ENCODE measurements at regions not wholly inside any gene's neighbourhood (a gene's known extent, or its start where the extent isn't known, plus 50 kb on each side); places are given as distances from the start of the nearest gene placed in this dataset.
A peak's percentile ranks its signal among the peaks of the same experiment; 100 is the strongest.

DNA sequence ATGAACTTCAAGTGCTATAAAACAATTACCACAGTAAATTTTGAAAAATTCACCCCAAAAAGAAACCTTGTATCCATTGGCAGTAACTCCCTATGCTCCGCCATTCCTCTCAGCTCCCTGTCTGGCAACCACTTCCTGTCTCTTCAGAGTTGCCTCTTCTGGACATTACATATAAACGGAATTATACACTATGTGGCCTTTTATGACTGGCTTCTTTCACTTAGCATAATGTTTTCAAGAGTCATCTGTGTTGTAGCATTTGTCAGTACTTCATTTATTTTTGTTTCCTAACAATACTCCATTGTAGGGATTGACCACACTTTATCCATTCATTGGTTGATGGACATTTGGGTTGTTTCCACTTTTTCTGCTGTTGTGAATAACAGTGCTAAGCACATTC is 50.1 kb downstream of the CEP43 start:
- Mint-ChIP-seq H3K9me3 (no peaks in the 10 kb centered on the region), H3K27ac (no peak overlapping the region), H3K36me3 (peaks cover 5 to 14% of the 10 kb centered on the region in 2 donors), H3K4me1 (peaks cover 25 to 61% of the 10 kb centered on the region in 2 donors), H3K27me3 (no peaks in the 10 kb centered on the region), H3K4me3 (no peak overlapping the region)
- no peak for ATAC-seq (replicated peaks)
- DNase-seq: no peak

DNA sequence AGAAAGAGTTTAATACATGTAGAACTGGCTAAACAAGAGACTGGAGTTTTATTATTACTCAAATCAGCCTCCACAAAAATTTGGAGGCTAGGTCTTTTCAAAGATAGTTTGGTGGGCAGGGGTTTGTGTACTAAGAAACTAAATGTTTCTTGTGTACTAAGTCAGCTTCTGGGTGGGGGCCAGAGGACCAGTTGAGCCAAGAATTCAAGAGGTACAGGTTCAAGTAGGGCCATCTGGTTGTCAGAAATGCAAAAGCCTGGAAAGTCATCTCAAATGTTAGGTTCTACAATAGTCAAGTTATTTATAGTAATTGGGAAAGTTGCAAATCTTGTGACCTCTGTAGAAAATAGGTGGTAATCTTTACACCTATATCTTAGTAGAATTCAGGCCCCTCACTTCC is 51.7 kb downstream of the CEP43 start:
- no peaks in the 10 kb centered on the region for H3K27me3 Mint-ChIP-seq
- no peak overlapping the region for H3K4me3 Mint-ChIP-seq
- no peak overlapping the region for H3K27ac Mint-ChIP-seq
- ATAC-seq (replicated peaks): no peak
- peaks cover 28 to 59% of the 10 kb centered on the region in 2 donors for H3K4me1 Mint-ChIP-seq
- DNase-seq: no peak
- no peaks in the 10 kb centered on the region for H3K9me3 Mint-ChIP-seq
- peaks cover 7 to 12% of the 10 kb centered on the region in 2 donors for H3K36me3 Mint-ChIP-seq

DNA sequence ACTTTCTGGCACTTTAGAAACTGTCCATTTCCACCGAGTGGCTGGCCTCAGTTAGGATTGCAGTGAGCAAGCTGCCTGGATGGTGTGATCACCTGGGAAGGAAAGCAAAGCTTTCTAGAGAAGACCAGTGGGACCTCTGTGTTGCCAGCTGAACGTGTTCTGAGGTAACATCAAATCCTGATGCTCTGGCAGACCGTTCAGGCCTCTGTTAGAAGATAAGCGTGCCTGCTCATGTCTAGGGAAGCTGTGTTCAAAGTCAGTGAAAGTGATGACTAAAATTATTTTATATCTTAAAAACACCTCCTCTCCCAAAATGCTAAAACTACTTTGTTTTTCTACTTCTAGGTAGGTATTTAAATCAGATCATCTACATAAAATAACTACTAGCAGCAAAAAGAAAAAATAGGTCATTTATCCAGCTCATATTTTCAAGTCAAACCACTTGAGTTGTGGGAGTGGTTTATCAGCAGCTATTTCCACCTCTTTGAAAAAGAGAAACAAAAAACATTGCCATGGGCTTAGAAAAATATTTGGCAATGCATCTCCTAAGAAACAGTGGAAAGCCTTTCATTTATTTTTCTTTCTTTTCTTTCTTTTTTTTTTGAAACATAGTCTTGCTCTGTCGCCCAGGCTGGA is 54.8 kb downstream of the CEP43 start:
- Mint-ChIP-seq H3K9me3 (no peaks in the 10 kb centered on the region), H3K27me3 (no peaks in the 10 kb centered on the region), H3K36me3 (peaks cover 6 to 8% of the 10 kb centered on the region in 2 donors), H3K27ac (no peak overlapping the region), H3K4me1 (peaks cover 16 to 38% of the 10 kb centered on the region in 2 donors), H3K4me3 (no peak overlapping the region)
- ATAC-seq (replicated peaks) (no peak), DNase-seq (no peak)

DNA sequence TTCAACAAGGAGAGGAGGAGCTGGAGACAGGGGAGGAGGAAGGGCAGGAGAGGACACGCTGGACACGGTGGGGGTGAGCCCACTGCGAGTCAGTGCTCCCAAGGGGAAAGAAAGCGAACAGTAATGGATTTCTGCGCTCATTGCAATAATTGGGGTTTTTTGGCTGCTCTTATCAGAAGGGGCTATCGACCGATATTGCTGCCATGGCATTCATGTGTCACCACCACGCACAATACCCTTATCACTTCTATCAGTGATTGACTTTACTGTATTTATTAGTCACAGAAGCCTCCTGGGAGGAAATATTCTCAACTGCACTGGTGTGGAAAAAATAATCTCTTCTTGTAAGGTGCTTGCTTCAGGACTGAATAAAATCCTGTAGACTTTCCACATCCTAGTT is 55.8 kb downstream of the CEP43 start:
- Mint-ChIP-seq H3K4me1 (peaks cover 11 to 28% of the 10 kb centered on the region in 2 donors), H3K4me3 (no peak overlapping the region)
- DNase-seq: no peak

DNA sequence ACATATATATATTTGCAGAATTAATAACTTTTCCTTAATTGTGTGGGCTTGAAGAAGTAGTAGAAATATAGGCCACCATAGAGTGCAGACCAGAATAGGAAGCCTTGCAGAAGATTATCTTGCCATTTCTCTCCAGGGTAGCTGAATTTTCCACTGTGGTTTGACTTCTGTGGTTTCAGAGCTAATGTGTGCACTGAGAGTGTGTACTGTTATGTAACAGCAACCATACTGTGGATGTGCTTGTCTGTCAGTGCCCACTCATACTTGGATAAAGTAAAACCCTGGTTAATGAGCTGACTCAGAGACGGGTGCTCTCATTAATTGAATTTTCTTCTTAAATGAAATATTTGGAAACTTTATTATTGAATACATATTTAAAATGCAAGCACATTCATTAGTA is 57.2 kb downstream of the CEP43 start:
- DNase-seq (peak; percentile 29), ATAC-seq (replicated peaks) (peak; percentile 99 to 100)
- no peaks in the 10 kb centered on the region for H3K27me3 Mint-ChIP-seq
- peak overlapping the region in 1 of 2 donors; percentile 14 for H3K4me3 Mint-ChIP-seq
- H3K4me1 Mint-ChIP-seq: peaks cover 5 to 15% of the 10 kb centered on the region in 2 donors
- no peaks in the 10 kb centered on the region for H3K9me3 Mint-ChIP-seq
- H3K36me3 Mint-ChIP-seq: peaks cover 0 to 6% of the 10 kb centered on the region in 2 donors
- H3K27ac Mint-ChIP-seq: no peak overlapping the region

More for the DNA sequence above, 55.8 kb downstream of the CEP43 start:
- H3K36me3 Mint-ChIP-seq: peaks cover 4 to 6% of the 10 kb centered on the region in 2 donors
- H3K27me3 Mint-ChIP-seq: no peaks in the 10 kb centered on the region
- ATAC-seq (replicated peaks): no peak
- no peaks in the 10 kb centered on the region for H3K9me3 Mint-ChIP-seq
- no peak overlapping the region for H3K27ac Mint-ChIP-seq

DNA sequence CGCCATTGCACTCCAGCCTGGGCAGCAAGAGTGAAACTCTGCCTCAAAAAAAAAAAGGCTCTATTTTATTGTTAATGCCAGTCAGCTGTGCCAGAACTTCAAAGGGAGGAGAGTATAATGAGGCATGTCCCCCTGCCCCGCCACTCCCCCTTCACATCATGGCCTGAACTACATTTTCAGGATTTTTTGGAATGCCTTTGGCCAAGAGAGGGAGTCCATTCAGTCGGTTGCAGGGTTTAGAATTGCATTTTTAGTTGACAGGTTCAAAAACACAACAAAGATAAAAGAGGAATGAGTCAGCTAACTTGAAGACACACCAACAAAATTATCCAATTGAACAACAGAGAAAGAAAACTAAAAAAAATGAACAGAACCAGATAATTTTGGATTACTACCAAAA is 59.1 kb downstream of the CEP43 start:
- H3K27me3 Mint-ChIP-seq: no peaks in the 10 kb centered on the region
- no peak for ATAC-seq (replicated peaks)
- H3K4me3 Mint-ChIP-seq: no peak overlapping the region
- DNase-seq: no peak
- H3K27ac Mint-ChIP-seq: no peak overlapping the region
- H3K9me3 Mint-ChIP-seq: no peaks in the 10 kb centered on the region
- peaks cover 0 to 6% of the 10 kb centered on the region in 2 donors for H3K36me3 Mint-ChIP-seq
- H3K4me1 Mint-ChIP-seq: peaks cover 5 to 15% of the 10 kb centered on the region in 2 donors

All from stimulated activated naive B cell treated with anti-CD40 and anti-IgM and Interleukin-4, amounts not matched to agents 10 μg/mL and 1 μg/mL and 100 μg/mL, for 72 hours (primary cell).